CD8-positive, alpha-beta memory T cell (primary cell): ENCODE measurements at regions not wholly inside any gene's neighbourhood (a gene's known extent, or its start where the extent isn't known, plus 50 kb on each side); places are given as distances from the start of the nearest gene placed in this dataset.
"Not testable (repeated sequence)": the region's sequence is repeated elsewhere in the genome, so short reads cannot be mapped to it uniquely, and the experiment has no call there.

Source experiments
- CTCF ChIA-PET: fragments of 350-600 bp; sonication (Branson Sonifier 250); formaldehyde crosslinking; loops from one replicate; lab custom pipeline; 2021; ENCODE audit warnings: antibody characterized with exemption; lab: Charles Lee
- POLR2A ChIA-PET: fragments of 350-600 bp; sonication (Branson Sonifier 250); formaldehyde crosslinking; loops from one replicate; lab custom pipeline; 2021; ENCODE audit warnings: antibody characterized with exemption; lab: Charles Lee
- DNase-seq, 5 donors: peaks; one replicate each; pipeline versions ENCODE4 v3.0.0 to v3.0.0-alpha.2; 2020 to 2022; ENCODE audit warnings: mixed read lengths in 1 of 5
- H3K27ac ChIP-seq: one replicate; pipeline ENCODE4 v1.7.0; 2013; ENCODE audit warnings: low read depth, mild to moderate bottlenecking, low read length, moderate library complexity
- H3K27me3 ChIP-seq: 2 replicates; pipeline ENCODE4 v1.7.0; 2013; ENCODE audit warnings: low read length, mild to moderate bottlenecking; ENCODE audit not compliant: insufficient read depth, poor library complexity, severe bottlenecking
- H3K36me3 ChIP-seq: 2 replicates; pipeline ENCODE4 v1.7.0; 2013; ENCODE audit warnings: mild to moderate bottlenecking, low read length, moderate library complexity; ENCODE audit not compliant: insufficient read depth
- H3K4me1 ChIP-seq: 2 replicates; pipeline ENCODE4 v1.7.0; 2013; ENCODE audit warnings: mild to moderate bottlenecking, low read length, moderate library complexity; ENCODE audit not compliant: insufficient read depth
- H3K4me3 ChIP-seq: 2 replicates; pipeline ENCODE4 v1.7.0; 2013; ENCODE audit warnings: mild to moderate bottlenecking, low read length
- H3K9me3 ChIP-seq: 2 replicates; pipeline ENCODE4 v1.7.0; 2013; ENCODE audit warnings: mild to moderate bottlenecking, low read length
- H3K27ac Mint-ChIP-seq, 8 donors: one replicate each; pipeline ENCODE4 v1.8.0; 2020 to 2021; ENCODE audit warnings: mixed read lengths in 8 of 8, mild to moderate bottlenecking in 6 of 8, inconsistent platforms in 3 of 8, moderate library complexity in 3 of 8
- H3K27me3 Mint-ChIP-seq, 2 donors: one replicate each; pipeline ENCODE4 v1.8.0; 2020 to 2021; ENCODE audit warnings: mixed read lengths in 2 of 2, mild to moderate bottlenecking in 1 of 2, moderate library complexity in 1 of 2
- H3K36me3 Mint-ChIP-seq, 3 donors: one replicate each; pipeline ENCODE4 v1.8.0; 2020 to 2021; ENCODE audit warnings: mixed read lengths in 3 of 3, inconsistent platforms in 1 of 3, mild to moderate bottlenecking in 1 of 3
- H3K4me1 Mint-ChIP-seq, 3 donors: one replicate each; pipeline ENCODE4 v1.8.0; 2020 to 2021; ENCODE audit warnings: mixed read lengths in 3 of 3, inconsistent platforms in 1 of 3, mild to moderate bottlenecking in 1 of 3
- H3K4me3 Mint-ChIP-seq, 7 donors: one replicate each; pipeline ENCODE4 v1.8.0; 2020 to 2021; ENCODE audit warnings: mixed read lengths in 7 of 7, mild to moderate bottlenecking in 6 of 7, moderate library complexity in 4 of 7, inconsistent platforms in 2 of 7
- H3K9me3 Mint-ChIP-seq, 5 donors: one replicate each; pipeline ENCODE4 v1.8.0; 2020 to 2022; ENCODE audit warnings: mixed read lengths in 5 of 5, mild to moderate bottlenecking in 3 of 5, moderate library complexity in 2 of 5, inconsistent platforms in 1 of 5

DNA sequence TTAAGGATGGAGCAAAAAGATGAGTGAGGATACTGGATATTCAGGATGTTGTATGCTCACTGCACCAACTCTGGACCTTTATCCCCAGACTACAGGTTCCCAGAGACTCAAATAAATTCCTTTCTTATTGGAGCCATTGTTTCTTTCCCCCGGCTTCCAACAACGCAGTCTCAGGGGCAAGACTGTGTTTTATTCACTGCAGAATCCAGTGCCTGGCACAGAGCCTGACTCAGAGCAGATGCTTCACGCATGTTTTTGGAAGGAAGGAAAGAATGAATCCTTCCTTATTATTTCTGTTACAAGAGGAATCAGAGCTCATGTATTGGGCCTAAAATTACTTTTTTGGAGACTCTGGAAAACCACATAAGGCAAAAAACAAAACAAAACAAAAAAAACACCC lies 96.0 kb upstream of the VGLL4 start:
- no peaks in the 10 kb centered on the region for H3K9me3 Mint-ChIP-seq
- no peaks in the 10 kb centered on the region for H3K36me3 ChIP-seq
- H3K36me3 Mint-ChIP-seq = no peaks in the 10 kb centered on the region
- DNase-seq = no peak
- H3K9me3 ChIP-seq = no peaks in the 10 kb centered on the region
- H3K4me1 ChIP-seq = no peaks in the 10 kb centered on the region
- no peak overlapping the region for H3K27ac Mint-ChIP-seq
- ChIA-PET CTCF (no interaction called here), POLR2A (no interaction called here)
- H3K4me1 Mint-ChIP-seq = peaks cover 0 to 5% (median 3%) of the 10 kb centered on the region in 3 donors
- H3K4me3 Mint-ChIP-seq = no peak overlapping the region
- H3K4me3 ChIP-seq = no peak overlapping the region
- peaks cover 0 to 1% of the 10 kb centered on the region in 2 donors for H3K27me3 Mint-ChIP-seq
- H3K27me3 ChIP-seq = no peaks in the 10 kb centered on the region
- H3K27ac ChIP-seq = no peak overlapping the region

DNA sequence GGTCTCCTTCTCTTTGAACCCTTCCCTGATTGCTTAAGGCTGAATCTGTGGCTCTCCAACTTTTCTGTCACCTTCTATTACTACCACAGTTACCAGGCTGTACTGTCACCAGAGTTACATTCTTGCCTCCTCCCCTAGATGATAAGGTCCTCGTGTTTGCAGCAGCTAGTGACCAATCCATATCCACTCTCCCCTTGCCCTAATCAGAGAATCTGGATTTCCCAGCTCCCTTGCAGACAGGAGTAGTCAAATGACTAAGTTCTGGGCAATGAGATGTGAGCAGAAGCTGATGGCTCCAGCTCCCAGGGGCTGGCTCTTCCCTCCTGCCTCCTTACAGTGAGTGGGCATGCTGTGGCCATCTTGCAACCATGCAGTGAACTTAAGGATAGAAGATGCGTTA lies 95.4 kb upstream of the VGLL4 start:
- ChIA-PET POLR2A (no interaction called here), CTCF (no interaction called here)
- Mint-ChIP-seq H3K27ac (no peak overlapping the region), H3K4me3 (no peak overlapping the region), H3K4me1 (peaks cover 0 to 5% (median 3%) of the 10 kb centered on the region in 3 donors), H3K27me3 (no peaks in the 10 kb centered on the region), H3K9me3 (no peaks in the 10 kb centered on the region), H3K36me3 (no peaks in the 10 kb centered on the region)
- no peak overlapping the region for H3K4me3 ChIP-seq
- DNase-seq = no peak
- no peaks in the 10 kb centered on the region for H3K9me3 ChIP-seq
- H3K27ac ChIP-seq = no peak overlapping the region
- no peaks in the 10 kb centered on the region for H3K4me1 ChIP-seq
- H3K27me3 ChIP-seq = no peaks in the 10 kb centered on the region
- no peaks in the 10 kb centered on the region for H3K36me3 ChIP-seq

- Histone ChIP-seq H3K9me3 (no peaks in the 10 kb centered on the region), H3K27me3 (no peaks in the 10 kb centered on the region), H3K4me1 (no peaks in the 10 kb centered on the region), H3K4me3 (no peak overlapping the region), H3K36me3 (no peaks in the 10 kb centered on the region), H3K27ac (no peak overlapping the region)
- DNase-seq = no peak
- H3K4me3 Mint-ChIP-seq = no peak overlapping the region
- ChIA-PET CTCF (no interaction called here), POLR2A (no interaction called here)
- no peaks in the 10 kb centered on the region for H3K36me3 Mint-ChIP-seq
- peaks cover 0 to 1% of the 10 kb centered on the region in 2 donors for H3K27me3 Mint-ChIP-seq
- H3K4me1 Mint-ChIP-seq = peaks cover 0 to 5% (median 3%) of the 10 kb centered on the region in 3 donors
- no peak overlapping the region for H3K27ac Mint-ChIP-seq
- no peaks in the 10 kb centered on the region for H3K9me3 Mint-ChIP-seq
Measured at GRCh38 chr3:11737742-11738141, 94.0 kb upstream of the VGLL4 start.

GRCh38 chr3:11736136-11736833 lies 92.6 kb upstream of the VGLL4 start:
- no peaks in the 10 kb centered on the region for H3K9me3 Mint-ChIP-seq
- H3K4me1 Mint-ChIP-seq = peaks cover 0 to 5% (median 3%) of the 10 kb centered on the region in 3 donors
- CTCF ChIA-PET = no interaction called here
- no peak for DNase-seq
- H3K4me3 Mint-ChIP-seq = no peak overlapping the region
- no peak overlapping the region for H3K4me3 ChIP-seq
- no peak overlapping the region for H3K27ac ChIP-seq
- H3K27ac Mint-ChIP-seq = no peak overlapping the region
- H3K27me3 Mint-ChIP-seq = peaks cover 0 to 4% of the 10 kb centered on the region in 2 donors
- H3K36me3 Mint-ChIP-seq = no peaks in the 10 kb centered on the region
- POLR2A ChIA-PET = no interaction called here
- no peaks in the 10 kb centered on the region for H3K9me3 ChIP-seq
- H3K4me1 ChIP-seq = no peaks in the 10 kb centered on the region
- no peaks in the 10 kb centered on the region for H3K36me3 ChIP-seq
- H3K27me3 ChIP-seq = no peaks in the 10 kb centered on the region

DNA sequence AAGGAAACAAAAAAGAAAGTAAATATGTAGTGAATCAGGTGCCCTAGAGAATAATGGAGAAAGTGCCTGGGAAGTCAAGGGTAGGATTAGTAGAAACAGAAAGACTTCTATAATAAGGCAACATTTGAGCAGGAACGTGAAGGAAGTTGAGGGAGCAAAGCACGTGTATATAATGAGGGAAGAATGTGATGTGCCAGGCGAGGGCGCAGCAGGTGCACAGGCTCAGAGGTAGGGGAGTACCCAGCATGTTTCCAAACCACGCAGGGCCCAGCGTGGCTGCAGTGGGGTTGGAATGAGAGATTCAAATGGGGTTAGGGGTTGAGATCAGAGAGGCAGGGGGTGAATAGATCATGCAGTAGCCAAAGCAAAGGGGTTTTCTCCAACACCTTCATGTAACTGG lies 91.9 kb upstream of the VGLL4 start:
- Histone ChIP-seq H3K36me3 (no peaks in the 10 kb centered on the region), H3K27ac (no peak overlapping the region), H3K4me3 (no peak overlapping the region), H3K4me1 (no peaks in the 10 kb centered on the region), H3K27me3 (no peaks in the 10 kb centered on the region), H3K9me3 (no peaks in the 10 kb centered on the region)
- CTCF ChIA-PET = no interaction called here
- H3K9me3 Mint-ChIP-seq = no peaks in the 10 kb centered on the region
- POLR2A ChIA-PET = no interaction called here
- H3K36me3 Mint-ChIP-seq = no peaks in the 10 kb centered on the region
- peaks cover 0 to 4% of the 10 kb centered on the region in 2 donors for H3K27me3 Mint-ChIP-seq
- peaks cover 0 to 5% (median 3%) of the 10 kb centered on the region in 3 donors for H3K4me1 Mint-ChIP-seq
- no peak for DNase-seq
- H3K27ac Mint-ChIP-seq = peak overlapping the region in 1 of 8 donors; percentile 95
- H3K4me3 Mint-ChIP-seq = no peak overlapping the region

- POLR2A ChIA-PET, H3K4me1 Mint-ChIP-seq, DNase-seq, H3K36me3 ChIP-seq, H3K27ac ChIP-seq, H3K4me3 Mint-ChIP-seq, H3K36me3 Mint-ChIP-seq, H3K4me3 ChIP-seq, H3K27ac Mint-ChIP-seq, CTCF ChIA-PET, H3K9me3 Mint-ChIP-seq, H3K9me3 ChIP-seq, H3K4me1 ChIP-seq, H3K27me3 Mint-ChIP-seq, H3K27me3 ChIP-seq: not testable (repeated sequence)
Measured at GRCh38 chr3:11735111-11735510, 91.4 kb upstream of the VGLL4 start.

- H3K36me3 Mint-ChIP-seq = no peaks in the 10 kb centered on the region
- DNase-seq = no peak
- ChIA-PET CTCF (no interaction called here), POLR2A (no interaction called here)
- no peaks in the 10 kb centered on the region for H3K9me3 Mint-ChIP-seq
- Histone ChIP-seq H3K27ac (no peak overlapping the region), H3K4me3 (no peak overlapping the region), H3K27me3 (no peaks in the 10 kb centered on the region), H3K9me3 (no peaks in the 10 kb centered on the region), H3K36me3 (no peaks in the 10 kb centered on the region), H3K4me1 (no peaks in the 10 kb centered on the region)
- H3K27ac Mint-ChIP-seq = no peak overlapping the region
- H3K4me3 Mint-ChIP-seq = no peak overlapping the region
- H3K4me1 Mint-ChIP-seq = peaks cover 0 to 5% (median 3%) of the 10 kb centered on the region in 3 donors
- H3K27me3 Mint-ChIP-seq = peaks cover 4 to 8% of the 10 kb centered on the region in 2 donors
Measured at GRCh38 chr3:11733914-11734313, 90.2 kb upstream of the VGLL4 start.

GRCh38 chr3:11727207-11727606 lies 83.5 kb upstream of the VGLL4 start:
- no peaks in the 10 kb centered on the region for H3K27me3 ChIP-seq
- Mint-ChIP-seq H3K36me3 (no peaks in the 10 kb centered on the region), H3K27me3 (peaks cover 3 to 9% of the 10 kb centered on the region in 2 donors), H3K4me1 (peaks cover 5 to 10% (median 6%) of the 10 kb centered on the region in 3 donors), H3K27ac (no peak overlapping the region), H3K9me3 (no peaks in the 10 kb centered on the region), H3K4me3 (no peak overlapping the region)
- no peaks in the 10 kb centered on the region for H3K36me3 ChIP-seq
- CTCF ChIA-PET = no interaction called here
- H3K27ac ChIP-seq = no peak overlapping the region
- H3K4me3 ChIP-seq = no peak overlapping the region
- no peaks in the 10 kb centered on the region for H3K4me1 ChIP-seq
- no peaks in the 10 kb centered on the region for H3K9me3 ChIP-seq
- POLR2A ChIA-PET = no interaction called here
- DNase-seq = no peak
